ENCODE measurements at regions not wholly inside any gene's neighbourhood (a gene's known extent, or its start where the extent isn't known, plus 50 kb on each side); places are given as distances from the start of the nearest gene placed in this dataset.

DNA sequence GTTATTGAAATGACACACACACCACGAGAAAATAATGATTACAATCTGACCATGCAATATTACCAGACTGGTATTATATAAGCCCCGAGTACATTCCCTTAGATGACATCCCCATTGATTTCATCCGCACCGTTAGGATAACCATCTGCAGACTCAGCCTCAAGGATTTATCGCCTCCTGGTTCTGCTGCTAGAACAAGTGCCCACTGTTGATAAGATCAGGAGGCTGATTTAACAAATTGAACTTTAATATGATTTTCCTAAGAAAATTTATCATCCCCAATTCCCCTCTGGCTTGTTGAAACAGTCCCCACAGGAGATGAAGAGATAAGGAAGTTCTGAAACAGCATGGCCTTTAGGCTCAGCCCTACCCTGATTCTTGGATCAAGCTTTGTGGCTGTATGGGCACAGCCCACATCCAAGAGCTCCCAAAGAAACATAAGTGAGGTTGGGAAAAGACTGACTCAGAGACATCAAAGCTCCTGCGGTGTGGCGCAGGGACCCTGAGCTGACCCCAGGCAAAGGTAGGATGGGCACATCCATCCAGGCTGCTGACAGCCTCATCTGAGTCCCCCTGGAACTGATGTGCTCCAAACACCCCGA is 59.2 kb upstream of the CHCHD3 start:
- no peak overlapping the region for H3K4me3 ChIP-seq (replicated peaks; ENCODE audit: low read depth, low read length)
- no peak for DNase-seq (ENCODE audit: extremely low read depth, insufficient read length)
- no peaks in the 10 kb centered on the region for H3K36me3 ChIP-seq (ENCODE audit: control insufficient read depth, insufficient read depth, low read length)
- H3K27me3 ChIP-seq (replicated peaks; ENCODE audit: control insufficient read depth, insufficient read depth, low read length) = peaks cover under 1% of the 10 kb centered on the region; the same call in 1 of the 2 replicates
- TF ChIP-seq, protein P1, sequence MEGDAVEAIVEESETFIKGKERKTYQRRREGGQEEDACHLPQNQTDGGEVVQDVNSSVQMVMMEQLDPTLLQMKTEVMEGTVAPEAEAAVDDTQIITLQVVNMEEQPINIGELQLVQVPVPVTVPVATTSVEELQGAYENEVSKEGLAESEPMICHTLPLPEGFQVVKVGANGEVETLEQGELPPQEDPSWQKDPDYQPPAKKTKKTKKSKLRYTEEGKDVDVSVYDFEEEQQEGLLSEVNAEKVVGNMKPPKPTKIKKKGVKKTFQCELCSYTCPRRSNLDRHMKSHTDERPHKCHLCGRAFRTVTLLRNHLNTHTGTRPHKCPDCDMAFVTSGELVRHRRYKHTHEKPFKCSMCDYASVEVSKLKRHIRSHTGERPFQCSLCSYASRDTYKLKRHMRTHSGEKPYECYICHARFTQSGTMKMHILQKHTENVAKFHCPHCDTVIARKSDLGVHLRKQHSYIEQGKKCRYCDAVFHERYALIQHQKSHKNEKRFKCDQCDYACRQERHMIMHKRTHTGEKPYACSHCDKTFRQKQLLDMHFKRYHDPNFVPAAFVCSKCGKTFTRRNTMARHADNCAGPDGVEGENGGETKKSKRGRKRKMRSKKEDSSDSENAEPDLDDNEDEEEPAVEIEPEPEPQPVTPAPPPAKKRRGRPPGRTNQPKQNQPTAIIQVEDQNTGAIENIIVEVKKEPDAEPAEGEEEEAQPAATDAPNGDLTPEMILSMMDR (IDR thresholded peaks at IDR 0.05; ENCODE audit: insufficient read depth, low read length, poor library complexity, severe bottlenecking) = no peak

DNA sequence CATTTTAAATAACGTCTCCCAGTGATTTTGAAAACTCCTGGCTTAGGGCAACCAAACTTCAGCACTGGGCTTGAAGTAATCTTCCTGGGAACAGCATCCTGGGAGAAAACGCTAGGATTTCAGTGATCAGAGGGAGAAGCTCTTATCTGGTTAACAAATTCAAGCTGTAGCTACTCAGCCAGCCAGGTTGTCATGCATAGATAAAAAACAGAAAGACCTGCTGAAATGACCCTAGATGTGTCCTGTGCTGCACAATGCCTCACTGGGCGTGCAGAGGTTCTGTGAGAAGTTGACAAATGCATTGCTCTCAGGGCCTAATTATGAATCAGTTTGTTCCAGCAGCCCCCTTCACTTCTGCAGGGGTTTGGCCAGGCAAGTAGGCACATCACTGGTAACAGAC is 68.9 kb upstream of the CHCHD3 start:
- TF ChIP-seq, protein P1 (IDR thresholded peaks at IDR 0.05; ENCODE audit: insufficient read depth, low read length, poor library complexity, severe bottlenecking) = no peak
- no peaks in the 10 kb centered on the region for H3K27me3 ChIP-seq (replicated peaks; ENCODE audit: control insufficient read depth, insufficient read depth, low read length)
- no peaks in the 10 kb centered on the region for H3K36me3 ChIP-seq (ENCODE audit: control insufficient read depth, insufficient read depth, low read length)
- H3K4me3 ChIP-seq (replicated peaks; ENCODE audit: low read depth, low read length) = no peak overlapping the region
- DNase-seq (ENCODE audit: extremely low read depth, insufficient read length) = no peak

DNA sequence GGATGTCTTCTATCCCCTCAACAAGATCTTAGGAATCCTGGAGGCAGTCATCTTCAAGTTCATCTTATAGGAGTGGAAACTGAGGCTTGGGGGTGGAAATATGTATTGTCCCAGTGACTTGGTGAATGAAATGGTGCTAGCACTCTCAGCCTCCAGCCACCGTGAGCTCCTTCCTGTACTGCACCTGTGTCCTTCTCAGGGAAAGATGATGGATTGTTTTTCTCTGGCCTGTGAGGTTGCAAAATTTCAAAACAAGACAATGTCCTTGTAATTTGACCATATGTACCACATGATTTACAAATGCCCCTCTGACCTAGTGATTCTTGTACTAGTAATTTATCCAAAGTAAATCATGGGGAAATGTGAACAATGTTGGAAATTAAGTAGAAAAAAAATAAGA is 71.0 kb upstream of the CHCHD3 start:
- TF ChIP-seq, protein P1 (IDR thresholded peaks at IDR 0.05; ENCODE audit: insufficient read depth, low read length, poor library complexity, severe bottlenecking) = no peak
- no peaks in the 10 kb centered on the region; the same call in none of the 2 replicates for H3K27me3 ChIP-seq (replicated peaks; ENCODE audit: control insufficient read depth, insufficient read depth, low read length)
- no peaks in the 10 kb centered on the region for H3K36me3 ChIP-seq (ENCODE audit: control insufficient read depth, insufficient read depth, low read length)
- H3K4me3 ChIP-seq (replicated peaks; ENCODE audit: low read depth, low read length) = no peak overlapping the region
- DNase-seq (ENCODE audit: extremely low read depth, insufficient read length) = no peak

DNA sequence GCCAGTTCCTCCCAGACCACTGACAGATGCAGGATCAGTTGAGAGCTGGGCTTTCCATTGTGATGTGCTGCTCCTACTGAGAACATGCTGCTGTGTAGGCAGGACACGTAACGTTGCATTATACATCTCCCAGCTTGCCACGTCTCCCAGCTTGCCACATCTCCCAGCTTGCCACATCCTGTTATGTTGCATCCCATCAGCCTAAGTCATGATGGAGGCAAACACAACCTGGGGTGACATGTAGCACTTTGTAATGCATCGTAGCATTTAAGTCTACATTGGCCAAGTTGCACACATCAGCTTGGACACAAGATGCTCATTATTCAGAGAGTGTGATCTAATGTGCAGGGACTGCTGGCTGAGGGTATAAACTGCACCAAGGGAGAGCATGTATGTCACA is 73.3 kb upstream of the CHCHD3 start:
- Histone ChIP-seq H3K27me3 (replicated peaks; ENCODE audit: control insufficient read depth, insufficient read depth, low read length) (no peaks in the 10 kb centered on the region; the same call in none of the 2 replicates), H3K36me3 (ENCODE audit: control insufficient read depth, insufficient read depth, low read length) (no peaks in the 10 kb centered on the region), H3K4me3 (replicated peaks; ENCODE audit: low read depth, low read length) (no peak overlapping the region)
- TF ChIP-seq, protein P1 (IDR thresholded peaks at IDR 0.05; ENCODE audit: insufficient read depth, low read length, poor library complexity, severe bottlenecking) = no peak
- no peak for DNase-seq (ENCODE audit: extremely low read depth, insufficient read length)

DNA sequence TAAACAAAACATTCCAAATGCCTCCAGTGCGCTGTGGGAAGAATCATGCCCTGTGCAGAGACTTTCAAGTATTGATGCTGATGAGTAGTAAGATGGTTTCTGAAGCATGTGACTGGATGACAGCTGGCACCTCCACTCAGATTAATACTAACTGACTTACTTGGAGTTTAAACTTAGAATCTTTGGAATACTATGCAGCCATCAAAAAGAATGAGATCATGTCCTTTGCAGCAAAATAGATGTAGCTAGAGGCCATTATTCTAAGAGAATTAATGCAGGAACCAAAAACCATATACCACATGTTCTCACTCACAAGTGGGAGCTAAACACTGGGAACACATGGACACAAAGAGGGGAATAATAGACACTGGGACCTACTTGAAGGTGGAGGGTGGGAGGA is 73.8 kb upstream of the CHCHD3 start:
- Histone ChIP-seq H3K4me3 (replicated peaks; ENCODE audit: low read depth, low read length) (no peak overlapping the region), H3K27me3 (replicated peaks; ENCODE audit: control insufficient read depth, insufficient read depth, low read length) (no peaks in the 10 kb centered on the region; the same call in none of the 2 replicates)

More for the DNA sequence above, 73.8 kb upstream of the CHCHD3 start:
- H3K36me3 ChIP-seq (ENCODE audit: control insufficient read depth, insufficient read depth, low read length) = no peaks in the 10 kb centered on the region
- no peak for DNase-seq (ENCODE audit: extremely low read depth, insufficient read length)
- TF ChIP-seq, protein P1 (IDR thresholded peaks at IDR 0.05; ENCODE audit: insufficient read depth, low read length, poor library complexity, severe bottlenecking) = no peak

Measured in GM06990 (cell line).